ENCODE measurements at regions not wholly inside any gene's neighbourhood (a gene's known extent, or its start where the extent isn't known, plus 50 kb on each side); places are given as distances from the start of the nearest gene placed in this dataset.

DNA sequence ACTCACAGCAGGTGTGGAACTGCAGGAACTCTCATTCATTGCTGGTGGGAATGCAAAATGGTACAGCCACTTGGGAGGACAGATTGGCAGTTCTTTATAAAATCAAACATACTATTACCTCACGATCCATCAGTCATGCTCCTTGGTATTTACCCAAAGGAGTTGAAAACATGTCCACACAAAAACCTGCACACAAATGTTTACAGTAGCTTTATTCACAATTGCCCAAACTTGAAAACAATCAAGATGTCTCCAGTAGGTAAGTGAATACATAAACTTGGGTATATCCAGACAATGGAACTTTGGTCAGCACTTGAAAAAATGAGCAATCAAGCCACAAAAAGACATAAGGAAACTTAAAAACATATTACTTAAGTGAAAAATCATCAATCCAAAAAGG is 215.5 kb downstream of the IRX1 start:
- DNase-seq (ENCODE audit: low spot score) = no peak

- no peak for DNase-seq (ENCODE audit: low spot score)
These were observed 223.0 kb downstream of the IRX1 start for GRCh38 chr5:3818624-3819023.

DNA sequence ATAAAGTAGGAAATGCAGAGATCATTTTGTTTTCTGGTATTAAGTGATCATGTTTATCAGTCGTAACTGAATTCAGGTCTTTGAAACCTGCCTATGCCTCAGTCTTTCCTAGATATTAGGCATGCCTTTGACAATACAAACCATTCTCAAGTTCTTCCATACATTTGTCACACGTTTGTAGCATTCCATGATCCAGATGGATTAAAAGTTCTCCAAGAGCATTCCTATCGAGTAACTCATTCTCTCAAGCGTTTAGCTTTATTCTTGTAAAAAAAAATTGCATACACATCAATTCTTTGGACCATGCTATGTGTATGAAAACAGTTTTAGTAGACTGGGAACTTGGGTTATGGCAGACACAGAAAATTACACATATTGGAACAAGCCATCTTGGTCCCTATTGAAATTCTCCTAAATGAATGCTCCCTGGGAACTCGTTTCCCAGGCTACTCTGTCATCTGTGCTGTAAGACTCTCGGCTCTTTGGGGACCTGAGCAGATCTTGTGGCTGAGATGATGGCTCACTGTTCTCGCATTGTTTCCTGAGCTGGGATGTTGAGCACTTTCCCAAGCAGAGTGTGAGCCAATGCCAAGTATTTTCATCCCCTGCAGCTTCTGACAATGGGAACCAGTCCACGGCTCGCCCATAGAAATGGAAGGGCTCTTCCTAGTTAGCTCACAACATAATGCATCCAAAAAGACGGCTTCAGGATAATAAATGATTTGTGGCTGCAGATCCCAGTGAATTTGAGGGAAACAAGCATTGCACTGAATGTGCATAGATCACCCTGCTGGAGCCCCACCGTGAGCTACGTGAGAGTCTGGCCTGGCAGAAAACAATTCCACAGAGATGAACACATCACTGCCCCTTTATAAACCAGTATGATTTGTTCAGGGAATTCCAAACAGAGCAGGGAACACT is 230.2 kb downstream of the IRX1 start:
- no peak for DNase-seq (ENCODE audit: low spot score)

DNA sequence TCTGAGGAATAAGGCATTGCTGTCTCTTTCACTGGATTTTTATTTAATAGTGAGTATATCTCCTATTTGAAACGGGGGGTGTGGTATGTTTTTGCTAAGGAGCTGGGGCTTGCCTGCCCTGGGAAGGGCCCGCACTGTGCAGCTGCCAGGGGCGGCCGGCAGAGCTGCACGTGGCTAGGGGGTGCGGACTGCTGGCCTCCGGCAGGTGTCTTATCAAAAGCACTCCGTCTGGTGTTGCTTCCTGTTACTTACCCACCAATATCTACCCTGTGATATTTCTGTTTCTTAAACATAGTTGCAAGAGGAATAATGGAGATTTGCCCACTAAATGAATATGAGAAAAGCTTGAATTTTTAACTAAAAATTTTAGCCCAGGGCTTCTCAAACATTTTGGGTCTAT is 232.0 kb downstream of the IRX1 start:
- no peak for DNase-seq (ENCODE audit: low spot score)

DNA sequence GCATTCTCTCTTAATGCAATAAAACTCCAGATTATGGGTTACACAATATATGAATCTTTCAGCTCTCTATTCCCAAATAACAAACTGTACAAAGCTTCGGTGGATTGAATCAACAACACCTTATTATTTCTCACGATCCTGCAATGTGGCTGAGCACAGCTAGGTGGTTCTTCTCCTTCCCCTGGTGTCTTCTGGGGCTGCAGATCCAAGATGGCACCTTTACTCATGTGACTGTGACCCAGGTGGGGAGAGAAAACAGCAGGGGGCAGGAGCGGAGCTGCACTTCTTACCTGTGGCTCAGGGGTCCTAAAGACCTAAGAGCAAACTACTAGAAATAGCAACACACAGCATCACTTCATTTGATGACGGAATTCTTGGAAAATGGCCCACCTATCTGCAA is 233.1 kb downstream of the IRX1 start:
- DNase-seq (ENCODE audit: low spot score) = no peak

DNA sequence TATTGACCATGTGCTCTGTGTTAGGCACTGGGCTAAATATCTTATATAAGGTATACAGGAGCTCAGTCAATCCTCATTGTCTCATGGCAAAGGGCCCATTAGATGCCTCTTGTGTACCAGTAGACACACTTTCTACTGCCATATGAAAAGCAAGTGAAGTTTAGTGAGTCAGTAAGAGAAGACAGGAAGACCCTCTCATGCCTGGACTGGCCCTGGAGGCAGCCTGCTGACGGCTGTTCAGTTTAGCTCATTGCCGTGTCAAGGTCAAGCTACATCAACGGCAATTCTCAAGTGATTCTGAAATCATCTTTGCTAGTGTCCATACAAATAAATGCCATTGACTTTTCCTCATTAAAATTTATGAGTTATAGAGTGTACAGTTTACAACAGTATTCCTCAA is 237.9 kb downstream of the IRX1 start:
- DNase-seq (ENCODE audit: low spot score) = no peak

DNA sequence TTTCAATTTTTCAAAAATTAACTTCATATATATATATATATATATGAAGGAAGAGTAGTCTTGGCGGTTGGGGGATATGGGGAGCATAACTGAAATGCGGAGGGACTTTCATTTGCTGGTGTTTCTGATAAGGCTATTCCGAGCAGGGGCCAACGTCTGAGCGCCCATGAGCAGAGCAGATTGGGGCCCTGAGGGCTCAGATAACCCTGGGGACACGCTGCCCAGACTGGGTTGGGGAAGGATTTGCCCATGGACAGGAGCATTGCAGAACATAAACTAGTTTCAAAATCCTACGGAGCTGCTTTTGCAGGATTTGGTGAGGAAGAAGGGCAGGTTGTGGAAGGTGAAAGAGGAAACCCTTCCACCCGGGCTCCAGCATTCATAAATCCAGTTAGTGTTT is 240.2 kb downstream of the IRX1 start:
- DNase-seq (ENCODE audit: low spot score) = no peak

GRCh38 chr5:3836528-3836927 is 240.9 kb downstream of the IRX1 start:
- DNase-seq (ENCODE audit: low spot score) = no peak

- DNase-seq (ENCODE audit: low spot score) = no peak
These were observed 241.9 kb downstream of the IRX1 start for GRCh38 chr5:3837506-3837905.

DNA sequence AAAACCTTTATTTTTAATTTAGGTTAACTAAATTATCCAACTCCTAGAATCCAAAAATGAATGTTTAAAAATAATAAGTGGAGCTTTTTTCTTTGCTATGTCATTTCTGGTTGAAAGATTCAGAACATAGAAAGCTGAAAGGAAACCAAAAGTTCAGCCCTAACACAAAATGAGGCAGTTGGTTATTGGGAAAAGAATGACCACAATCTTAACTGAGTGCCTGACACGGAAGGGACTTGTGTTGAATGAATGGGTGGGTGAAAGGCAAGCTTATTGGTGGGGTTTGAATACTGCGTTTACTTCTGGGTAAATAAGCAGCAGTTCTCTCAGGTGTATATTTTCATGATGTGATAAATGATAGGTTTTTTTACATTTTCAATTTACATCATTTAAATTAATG is 243.5 kb downstream of the IRX1 start:
- no peak for DNase-seq (ENCODE audit: low spot score)

GRCh38 chr5:3842591-3842990 is 247.0 kb downstream of the IRX1 start:
- no peak for DNase-seq (ENCODE audit: low spot score)

GRCh38 chr5:3843706-3844105 is 248.1 kb downstream of the IRX1 start:
- DNase-seq (ENCODE audit: low spot score) = no peak

- no peak for DNase-seq (ENCODE audit: low spot score)
These were observed 248.6 kb downstream of the IRX1 start for GRCh38 chr5:3844266-3844665.

GRCh38 chr5:3845230-3845629 is 249.6 kb downstream of the IRX1 start:
- no peak for DNase-seq (ENCODE audit: low spot score)

GRCh38 chr5:3852161-3852916 is 256.7 kb downstream of the IRX1 start:
- DNase-seq (ENCODE audit: low spot score) = no peak

DNA sequence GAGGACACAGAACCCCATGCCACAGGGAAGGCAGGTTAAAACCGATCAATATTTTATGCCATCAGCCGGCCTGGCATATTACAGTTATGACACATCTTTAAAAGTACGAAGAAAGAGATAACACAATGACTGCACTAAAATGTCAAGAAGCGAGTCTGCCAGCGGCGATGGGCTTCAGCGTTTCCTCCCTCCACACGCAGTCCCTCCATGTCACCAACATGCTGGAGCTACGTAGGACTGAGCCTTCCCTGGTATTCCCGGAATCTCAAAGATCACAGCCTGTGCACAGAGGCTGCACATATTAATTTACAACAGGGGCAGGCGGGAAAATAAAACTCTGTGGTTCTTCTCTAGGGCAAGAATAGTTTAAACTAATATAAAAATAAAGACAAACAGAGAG is 257.7 kb downstream of the IRX1 start:
- DNase-seq (ENCODE audit: low spot score) = no peak

DNA sequence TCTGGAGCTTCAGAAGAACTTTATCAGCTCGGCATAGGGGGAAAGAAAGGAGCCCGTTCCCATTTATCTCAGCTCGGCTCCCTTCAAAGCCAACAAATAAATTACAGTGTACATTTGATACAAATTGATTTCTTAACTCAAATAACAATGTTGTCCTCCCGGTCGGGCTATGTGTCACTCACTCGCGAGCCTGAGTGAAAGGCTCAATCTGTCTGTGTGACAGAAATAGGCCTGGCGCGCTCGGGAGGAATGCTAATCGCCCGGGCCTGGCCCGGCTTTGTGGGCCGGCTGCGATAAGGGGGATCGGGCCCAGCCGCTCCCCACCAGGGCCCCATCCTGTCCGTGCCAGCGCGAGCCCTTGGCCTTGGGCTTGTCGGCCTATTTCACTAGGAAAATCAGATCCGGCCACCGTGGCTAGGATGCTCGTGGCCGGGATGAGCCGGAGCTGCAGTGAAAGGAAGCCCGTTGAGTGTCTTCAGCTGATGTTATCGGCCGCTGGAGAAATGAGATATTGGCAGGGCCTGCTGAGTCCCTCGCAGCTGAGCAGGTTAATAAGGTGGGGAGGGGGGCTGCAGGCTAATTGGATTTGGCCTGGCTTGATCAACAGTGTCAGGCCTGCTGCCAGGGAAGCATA is 258.7 kb downstream of the IRX1 start:
- DNase-seq (ENCODE audit: low spot score) = no peak

DNA sequence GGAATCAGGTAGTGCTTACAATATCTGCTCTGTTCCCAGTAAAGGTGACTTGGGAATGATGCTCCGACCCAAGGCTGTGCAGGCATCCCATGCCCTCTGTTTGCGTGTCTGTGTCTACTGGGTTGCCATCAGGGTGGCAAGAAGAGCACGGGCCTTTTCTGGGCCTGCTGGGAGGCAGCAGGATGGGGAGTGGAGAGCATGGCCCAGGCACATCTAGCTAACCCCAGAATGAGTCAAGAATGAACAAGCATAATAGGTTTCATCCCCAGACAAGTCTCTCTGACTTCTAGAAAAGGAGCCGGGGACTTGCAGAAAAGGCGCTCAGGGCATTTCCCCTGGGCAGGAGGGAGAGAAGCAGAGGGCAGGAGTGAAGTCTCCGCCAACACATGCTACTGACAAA is 260.4 kb downstream of the IRX1 start:
- no peak for DNase-seq (ENCODE audit: low spot score)

GRCh38 chr5:3858524-3858923 is 262.9 kb downstream of the IRX1 start:
- no peak for DNase-seq (ENCODE audit: low spot score)

GRCh38 chr5:3862906-3863305 is 267.3 kb downstream of the IRX1 start:
- DNase-seq (ENCODE audit: low spot score) = no peak

GRCh38 chr5:3875144-3875543 is 279.5 kb downstream of the IRX1 start:
- DNase-seq (ENCODE audit: low spot score) = no peak

- DNase-seq (ENCODE audit: low spot score) = no peak
These were observed 282.6 kb downstream of the IRX1 start for GRCh38 chr5:3878267-3878666.

All from mesenteric fat pad (tissue), 1 donor.